ENCODE measurements at regions not wholly inside any gene's neighbourhood (a gene's known extent, or its start where the extent isn't known, plus 50 kb on each side); places are given as distances from the start of the nearest gene placed in this dataset.

DNA sequence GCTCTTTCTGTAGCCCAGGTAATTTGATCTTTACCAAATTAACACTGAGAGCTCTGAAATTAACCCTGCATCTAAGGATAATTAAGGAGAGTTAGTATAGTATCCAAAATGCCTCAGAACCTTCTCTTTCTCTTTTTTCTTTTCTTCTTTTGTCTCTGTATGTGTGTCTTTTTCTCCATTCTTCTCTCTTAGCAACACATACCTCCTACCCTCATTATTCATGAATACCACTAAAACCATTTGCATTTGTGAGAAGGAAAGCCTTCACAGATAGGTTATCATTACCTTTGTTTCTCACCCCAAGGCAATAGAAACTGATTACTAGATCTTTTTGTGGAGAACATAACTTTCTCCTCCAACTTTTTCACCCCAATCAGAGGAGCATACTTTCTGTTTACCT is 376.5 kb upstream of the NXPH2 start:
- no peak for DNase-seq (ENCODE audit: low read depth)

GRCh38 chr2:139155991-139156390 is 375.8 kb upstream of the NXPH2 start:
- no peak for DNase-seq (ENCODE audit: low read depth)

DNA sequence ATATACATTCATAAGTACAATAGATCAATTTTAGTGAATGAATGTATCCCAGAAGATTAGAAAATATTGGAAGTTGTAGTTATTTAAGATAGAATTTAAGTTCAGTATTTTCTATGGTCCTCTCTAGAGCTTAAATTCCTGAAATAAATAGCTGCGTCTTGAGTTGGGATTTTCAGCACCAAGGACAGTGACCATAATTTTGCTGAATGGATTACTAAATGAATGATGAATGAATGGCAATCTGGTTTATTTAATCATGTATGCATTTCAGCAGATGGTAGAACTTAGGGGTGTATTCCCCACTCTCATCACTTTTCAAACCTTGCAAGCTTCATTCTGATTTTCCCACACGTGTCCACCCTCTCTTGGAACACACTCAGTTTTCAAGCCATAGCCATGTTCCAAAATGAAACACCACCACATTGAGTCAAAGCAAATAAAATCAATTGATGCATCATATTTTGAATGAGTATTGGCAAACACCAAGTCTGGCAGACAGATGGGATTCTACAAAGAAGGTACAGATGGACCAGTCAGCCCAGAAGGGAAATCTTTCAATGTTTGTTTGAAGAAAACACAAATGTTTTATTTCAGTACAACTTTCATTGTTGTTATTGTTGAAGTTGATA is 362.2 kb upstream of the NXPH2 start:
- DNase-seq (ENCODE audit: low read depth): no peak

GRCh38 chr2:139124271-139124670 is 344.1 kb upstream of the NXPH2 start:
- DNase-seq (ENCODE audit: low read depth): no peak

DNA sequence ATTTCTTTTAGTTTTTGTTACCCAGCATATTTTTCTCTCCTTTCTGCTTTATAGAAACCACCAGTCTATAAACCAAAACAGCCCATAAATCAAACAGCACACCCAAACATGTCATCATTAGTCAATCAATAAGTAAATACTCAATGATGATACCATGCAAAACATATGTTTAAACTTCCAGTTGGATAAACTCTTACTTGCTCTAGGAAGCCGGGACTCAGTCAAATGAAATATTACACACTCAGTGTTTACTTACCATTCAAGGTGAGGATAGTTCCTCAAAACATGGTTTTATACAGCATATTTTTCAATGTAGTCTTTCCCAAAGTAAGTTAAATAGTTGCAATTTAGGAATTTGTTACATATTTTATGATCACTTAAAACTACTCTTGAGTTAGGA is 343.6 kb upstream of the NXPH2 start:
- no peak for DNase-seq (ENCODE audit: low read depth)

DNA sequence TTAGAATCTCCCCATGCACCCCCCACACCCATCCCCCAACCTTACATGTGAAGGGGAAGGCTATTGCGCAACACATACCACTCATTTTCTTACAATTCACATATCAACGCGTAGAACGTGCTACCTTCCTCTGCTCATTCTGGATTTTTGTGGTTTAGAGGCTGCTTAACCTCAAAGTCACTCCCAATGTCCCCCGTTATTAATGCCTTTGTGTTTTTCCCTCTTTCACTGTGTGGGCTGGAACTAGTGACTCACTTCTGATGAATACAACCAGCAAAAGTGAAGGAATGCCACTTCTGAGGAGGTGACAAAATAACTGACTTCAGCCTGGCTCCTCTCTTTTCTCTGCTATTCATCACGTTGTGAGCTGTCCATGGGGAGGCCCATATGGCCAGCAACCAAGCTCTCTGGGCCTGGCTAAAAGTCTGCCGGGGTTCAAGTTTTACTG is 342.5 kb upstream of the NXPH2 start:
- peak; percentile 0 for DNase-seq (ENCODE audit: low read depth)

DNA sequence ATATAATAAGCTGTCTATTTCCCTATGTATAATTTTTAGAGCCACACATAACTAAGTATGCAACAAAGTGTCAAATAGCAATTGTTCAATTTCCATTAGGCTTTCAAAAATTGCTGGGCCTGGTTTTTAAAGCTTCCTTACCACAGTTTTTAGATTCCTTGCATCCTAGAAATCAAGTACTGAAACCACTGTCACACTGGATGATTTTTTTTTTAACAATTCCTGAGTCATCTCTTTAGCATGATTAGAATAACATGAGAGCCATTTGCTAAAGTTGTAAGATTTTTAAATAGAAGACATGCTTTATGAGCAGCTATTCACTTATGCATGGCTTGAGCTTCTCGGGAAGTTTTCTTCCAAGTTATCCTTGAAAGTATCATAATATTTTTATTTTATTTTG is 319.5 kb upstream of the NXPH2 start:
- no peak for DNase-seq (ENCODE audit: low read depth)

DNA sequence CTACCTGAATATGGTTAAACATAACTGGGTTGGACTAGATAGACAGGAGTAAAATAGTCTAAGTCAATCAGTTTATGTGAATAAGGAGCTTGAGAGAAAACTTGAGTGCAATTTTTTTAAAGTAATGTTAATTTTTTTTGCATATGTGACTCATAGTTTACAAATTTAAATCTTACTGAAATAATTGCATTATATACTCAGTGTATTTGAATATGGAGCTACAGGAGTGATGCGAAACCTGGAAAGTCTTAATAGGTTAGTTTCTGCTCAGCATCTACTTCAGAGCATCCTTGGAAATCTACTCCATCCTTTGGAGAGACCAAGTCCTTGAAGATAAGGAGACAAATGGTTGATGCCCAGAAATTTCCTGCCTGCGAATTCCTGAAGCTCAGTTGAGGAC is 318.8 kb upstream of the NXPH2 start:
- no peak for DNase-seq (ENCODE audit: low read depth)

GRCh38 chr2:139083121-139083520 is 302.9 kb upstream of the NXPH2 start:
- no peak for DNase-seq (ENCODE audit: low read depth)

- DNase-seq (ENCODE audit: low read depth): no peak
Observed at GRCh38 chr2:139080244-139080643, 300.1 kb upstream of the NXPH2 start.

- DNase-seq (ENCODE audit: low read depth): no peak
Observed at GRCh38 chr2:139079311-139079710, 299.1 kb upstream of the NXPH2 start.

- no peak for DNase-seq (ENCODE audit: low read depth)
Observed at GRCh38 chr2:139078376-139078775, 298.2 kb upstream of the NXPH2 start.

GRCh38 chr2:139077099-139077737 is 297.0 kb upstream of the NXPH2 start:
- no peak for DNase-seq (ENCODE audit: low read depth)

DNA sequence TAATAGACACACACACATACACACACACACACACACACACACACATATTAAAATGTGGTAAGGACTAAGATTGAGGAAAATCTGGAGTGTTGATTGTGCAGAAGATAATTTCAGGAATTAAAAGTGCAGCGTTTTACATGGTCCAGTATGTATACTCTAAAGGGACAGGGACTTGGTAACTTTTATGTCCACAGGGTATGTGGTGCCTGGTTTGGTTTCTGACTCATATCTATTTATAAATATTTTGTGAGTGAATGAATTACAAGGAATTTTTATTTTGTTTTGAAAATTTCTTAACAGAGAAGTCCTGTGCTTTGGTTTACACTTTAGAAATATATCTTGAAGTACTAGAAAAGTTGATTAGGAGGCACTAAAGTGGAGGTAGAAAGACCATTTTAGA is 287.7 kb upstream of the NXPH2 start:
- no peak for DNase-seq (ENCODE audit: low read depth)

GRCh38 chr2:139067072-139067471 is 286.9 kb upstream of the NXPH2 start:
- DNase-seq (ENCODE audit: low read depth): no peak

DNA sequence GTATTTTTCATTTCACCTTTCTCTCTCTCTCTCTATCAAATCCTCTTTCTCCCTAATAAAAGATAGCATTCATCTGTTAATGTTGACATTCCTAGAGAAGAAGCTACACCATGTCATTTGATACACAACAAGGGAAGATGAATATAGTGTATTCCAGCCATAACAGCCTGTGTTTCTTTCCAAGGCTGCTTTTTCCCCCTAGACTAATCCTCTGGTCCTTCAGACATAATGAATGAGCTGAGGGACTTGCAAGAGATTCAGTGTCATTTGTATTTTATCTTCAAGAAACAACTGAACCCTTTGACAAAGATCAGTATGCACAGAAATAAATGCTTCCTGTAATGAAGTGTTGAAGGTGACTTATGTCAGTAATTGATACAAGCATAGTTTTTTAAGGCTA is 284.0 kb upstream of the NXPH2 start:
- no peak for DNase-seq (ENCODE audit: low read depth)

- no peak for DNase-seq (ENCODE audit: low read depth)
Observed at GRCh38 chr2:139059617-139060016, 279.4 kb upstream of the NXPH2 start.

DNA sequence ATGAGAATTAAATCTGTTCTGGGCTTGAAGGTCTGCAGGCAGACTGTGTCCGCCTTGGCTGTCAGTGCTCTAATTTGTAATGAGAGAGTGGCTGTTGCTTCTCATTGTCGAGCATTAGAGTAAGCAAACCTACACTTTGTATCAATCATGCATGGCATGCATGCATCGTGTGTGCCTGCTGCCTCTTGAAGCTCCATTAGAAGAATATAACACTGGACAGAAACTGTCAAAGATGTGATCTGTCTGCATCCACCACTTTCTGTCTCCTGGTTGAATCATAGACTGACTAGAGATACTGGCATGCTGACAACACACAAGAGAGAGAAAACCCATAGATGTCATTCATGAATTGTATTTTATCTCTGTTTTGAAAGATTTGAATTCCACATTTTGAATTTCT is 275.0 kb upstream of the NXPH2 start:
- no peak for DNase-seq (ENCODE audit: low read depth)

DNA sequence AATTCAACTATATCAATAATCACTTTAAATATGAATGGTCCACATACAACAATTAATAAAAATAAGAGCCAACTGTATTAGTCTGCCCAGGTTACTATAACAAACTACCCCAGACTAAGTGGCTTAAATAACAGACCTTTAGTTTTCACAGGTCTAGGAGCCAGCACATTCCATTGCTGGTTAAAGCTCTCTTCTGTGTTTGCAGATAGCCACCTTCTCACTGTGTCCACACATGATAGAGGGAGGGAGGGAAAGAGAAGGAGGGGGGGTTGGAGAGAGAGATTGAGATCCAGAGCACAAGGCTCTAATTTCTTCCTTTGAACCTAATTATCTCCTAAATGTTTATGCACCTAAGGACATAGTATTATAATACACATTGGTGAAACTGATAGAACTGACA is 267.8 kb upstream of the NXPH2 start:
- DNase-seq (ENCODE audit: low read depth): no peak

DNA sequence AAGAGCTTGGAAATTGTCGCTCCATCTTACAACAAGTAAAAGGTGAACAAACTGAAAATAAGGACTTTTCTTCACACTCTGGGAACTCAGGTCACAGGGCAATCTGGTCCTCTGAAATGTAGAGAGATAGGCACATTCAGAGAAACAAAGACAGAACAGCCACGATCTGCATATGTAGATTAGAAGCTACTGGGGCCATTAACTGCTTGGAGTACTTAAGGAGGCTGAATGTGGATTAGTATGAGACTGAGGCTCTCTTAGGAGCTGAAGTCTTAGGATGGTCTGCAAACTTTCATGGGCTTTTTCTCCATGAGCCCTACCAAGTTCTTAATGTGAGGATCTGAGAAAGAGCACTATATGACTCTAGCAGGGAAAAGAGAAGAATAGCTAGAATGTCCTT is 265.3 kb upstream of the NXPH2 start:
- no peak for DNase-seq (ENCODE audit: low read depth)

DNA sequence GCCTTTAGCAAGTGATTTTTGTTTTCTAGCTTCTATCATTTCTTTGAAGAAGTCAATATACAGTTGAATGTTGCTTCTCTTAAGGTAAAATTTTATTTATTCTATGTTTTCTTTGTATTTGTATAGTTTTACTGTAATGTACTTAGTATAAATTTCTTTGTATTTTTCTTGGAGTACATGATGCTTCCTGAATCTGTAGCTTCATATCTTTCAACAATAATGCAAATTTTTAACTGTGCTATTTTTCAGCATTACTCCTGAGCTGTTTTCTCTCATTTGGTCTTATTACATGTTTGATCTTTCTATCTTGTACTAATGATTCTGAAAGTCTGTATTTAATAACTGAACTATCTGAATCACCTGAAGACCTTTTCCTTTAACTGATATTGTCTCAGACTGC is 253.9 kb upstream of the NXPH2 start:
- no peak for DNase-seq (ENCODE audit: low read depth)

DNA sequence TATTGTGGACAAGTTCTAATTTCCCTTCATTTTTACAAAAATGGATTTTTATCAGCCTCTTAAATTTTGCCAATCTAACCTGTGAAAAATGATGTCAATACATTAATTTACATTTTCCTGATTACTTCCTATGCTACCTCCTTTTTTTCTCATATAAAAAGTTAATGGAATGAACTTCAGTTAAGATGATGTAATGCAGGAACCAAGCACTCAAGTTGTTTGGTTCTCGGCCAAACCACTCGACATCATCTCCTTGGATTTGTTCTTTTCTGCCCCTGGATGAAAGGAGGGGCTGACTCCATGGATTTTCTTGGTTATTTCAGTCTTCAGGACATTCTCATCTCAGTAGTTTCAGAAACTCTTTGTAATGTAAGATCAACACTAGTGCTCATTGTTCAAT is 253.1 kb upstream of the NXPH2 start:
- DNase-seq (ENCODE audit: low read depth): no peak

DNA sequence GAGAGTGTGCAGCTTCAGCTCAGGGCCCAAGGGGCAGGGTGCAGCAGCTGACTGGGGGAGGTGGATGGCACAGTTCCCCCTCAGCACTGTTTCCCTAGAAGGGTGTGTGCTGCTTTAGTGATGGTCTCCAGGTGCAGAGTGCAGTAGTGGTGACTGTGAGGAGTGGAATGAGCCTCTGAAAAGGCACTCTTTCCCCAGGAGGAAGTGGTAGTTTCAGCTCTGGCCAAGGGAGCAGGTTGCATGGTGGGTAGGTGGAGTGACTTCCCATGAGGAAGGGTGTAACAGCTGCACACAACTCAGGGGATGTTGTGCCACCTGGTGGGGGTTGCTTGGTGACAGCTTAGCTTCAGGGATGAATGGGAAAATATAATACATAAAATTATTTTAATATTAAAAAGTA is 251.5 kb upstream of the NXPH2 start:
- no peak for DNase-seq (ENCODE audit: low read depth)

DNA sequence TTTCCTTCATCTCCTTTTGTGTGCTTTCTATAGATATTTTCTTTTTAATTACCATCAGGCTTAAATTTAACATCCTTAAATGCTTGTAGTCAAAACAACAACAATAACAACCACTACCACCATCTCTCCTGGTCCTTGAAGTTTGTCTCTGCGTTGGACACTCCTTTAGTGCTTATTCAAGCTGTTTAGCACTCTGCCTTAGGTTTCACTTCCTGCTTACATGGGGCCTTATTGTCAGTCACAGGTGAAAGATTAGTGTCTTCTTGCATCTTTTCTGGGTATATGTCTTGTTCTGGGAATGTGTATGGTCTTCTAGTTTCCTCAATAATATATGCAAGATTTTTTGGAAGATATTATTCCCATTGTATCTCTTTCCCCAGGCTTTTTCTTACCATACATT is 240.1 kb upstream of the NXPH2 start:
- no peak for DNase-seq (ENCODE audit: low read depth)
